Fibroblast of peridontal ligament (primary cell): ENCODE measurements at regions not wholly inside any gene's neighbourhood (a gene's known extent, or its start where the extent isn't known, plus 50 kb on each side); places are given as distances from the start of the nearest gene placed in this dataset.
"Not testable (repeated sequence)": the region's sequence is repeated elsewhere in the genome, so short reads cannot be mapped to it uniquely, and the experiment has no call there.

ENCODE experiments used
- DNase-seq: peaks from one replicate; pipeline ENCODE4 v3.0.0-alpha.2; 2010; ENCODE audit errors: extremely low read depth

DNA sequence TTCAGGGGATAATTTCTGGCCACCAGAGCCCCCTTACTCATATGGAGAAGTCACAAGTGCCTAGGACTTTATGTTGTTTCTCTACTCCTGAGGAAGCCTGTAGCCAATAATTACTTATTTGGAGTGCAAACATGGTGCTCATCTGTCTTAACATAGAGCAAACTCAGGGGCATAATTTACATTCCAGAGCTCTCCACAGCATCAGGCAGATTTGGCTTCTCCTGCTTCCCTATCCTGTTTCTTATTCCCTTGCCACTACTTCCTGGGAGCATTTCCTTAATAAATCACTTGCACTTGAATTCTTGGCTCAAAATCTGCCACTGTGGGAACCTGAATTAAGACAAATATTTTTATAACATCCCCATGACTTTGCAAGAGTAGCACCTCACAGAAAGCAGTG, 960.9 kb downstream of the SOCS6 start:
- DNase-seq = no peak

DNA sequence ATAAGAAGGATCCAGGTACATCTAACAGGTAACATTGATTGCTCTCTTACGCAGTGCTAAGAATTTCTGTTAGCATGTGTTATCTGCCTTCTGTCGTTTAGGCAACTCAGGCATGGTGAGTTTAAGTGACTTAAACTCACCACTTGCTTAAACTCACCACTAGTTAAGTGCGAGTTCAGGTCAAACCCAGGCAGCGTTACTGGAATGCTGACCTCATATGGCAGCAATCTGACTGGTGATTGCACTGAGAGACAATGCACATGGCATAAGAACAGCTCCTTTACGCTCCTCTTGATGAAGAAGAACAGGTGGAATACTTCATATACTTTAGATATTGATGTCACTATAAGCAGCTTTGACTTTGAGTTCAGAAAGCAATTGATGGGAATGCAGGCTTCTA, 954.1 kb downstream of the SOCS6 start:
- no peak for DNase-seq

DNA sequence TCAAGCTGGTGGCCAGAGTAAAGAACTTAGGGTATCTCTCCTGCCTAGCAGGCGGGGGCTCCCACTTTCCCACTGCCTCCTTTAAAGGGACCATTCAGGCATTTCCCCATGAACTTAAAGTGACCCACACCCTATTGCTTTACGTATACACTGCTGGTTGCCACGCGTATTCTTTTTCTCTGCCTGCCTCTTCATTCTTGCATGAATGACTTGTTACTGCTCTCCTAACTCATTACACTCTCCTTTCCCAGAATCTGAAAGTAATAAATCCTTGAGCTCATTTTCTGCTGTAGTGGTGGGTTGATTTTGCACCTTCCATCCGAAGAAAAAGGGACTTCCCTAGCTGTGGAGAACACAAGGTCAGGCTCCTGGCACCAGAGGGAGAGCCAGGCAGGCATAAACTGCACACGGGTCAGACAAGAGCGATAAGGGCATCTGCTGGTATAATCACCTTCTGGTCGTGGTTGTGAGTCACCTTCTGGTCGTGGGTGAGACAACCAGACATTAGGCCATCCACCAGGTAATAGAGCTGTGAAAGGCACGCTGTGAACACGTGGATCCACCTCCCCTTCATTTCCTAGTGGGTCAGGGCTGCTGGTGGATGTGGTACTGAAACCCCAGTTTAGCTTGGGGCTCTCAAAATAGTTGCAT, 950.3 kb downstream of the SOCS6 start:
- DNase-seq = no peak

DNA sequence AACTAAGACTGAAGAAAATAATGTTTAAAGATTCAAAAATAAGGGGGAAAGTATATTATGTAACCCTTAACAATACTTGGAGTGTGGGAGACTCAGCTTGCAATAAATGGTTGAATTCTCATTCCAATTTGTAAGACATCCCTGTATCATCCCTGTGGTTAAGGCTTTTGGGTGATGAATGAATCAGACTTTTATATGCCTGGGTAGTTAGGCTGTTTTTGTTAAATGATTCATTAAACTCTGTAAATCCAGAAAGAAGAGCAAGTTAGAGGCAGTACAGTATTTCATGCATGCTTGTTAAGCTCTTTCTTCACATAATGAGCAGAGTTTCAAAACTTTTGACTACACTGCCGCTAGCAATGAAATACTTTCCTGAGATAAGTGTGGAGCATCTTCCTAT, 948.8 kb downstream of the SOCS6 start:
- no peak for DNase-seq

DNA sequence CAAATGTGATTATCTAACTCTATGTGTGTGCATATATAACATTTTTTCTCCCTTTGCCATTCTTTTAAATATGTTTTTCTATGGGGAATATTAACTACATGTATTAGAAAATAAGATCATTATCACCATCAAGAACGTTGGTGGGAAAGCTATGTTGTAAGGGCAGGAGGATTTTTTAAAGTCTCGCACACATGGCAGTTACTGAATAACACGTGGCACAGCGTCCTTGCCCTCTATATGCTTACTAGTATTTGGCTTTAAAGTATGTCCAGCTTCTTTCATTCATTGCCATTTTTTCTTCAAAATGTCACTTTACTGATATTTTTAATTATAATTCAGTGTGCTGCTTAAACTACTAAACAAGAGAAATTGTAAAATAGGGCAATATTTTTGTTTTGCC, 944.3 kb downstream of the SOCS6 start:
- DNase-seq = no peak

DNA sequence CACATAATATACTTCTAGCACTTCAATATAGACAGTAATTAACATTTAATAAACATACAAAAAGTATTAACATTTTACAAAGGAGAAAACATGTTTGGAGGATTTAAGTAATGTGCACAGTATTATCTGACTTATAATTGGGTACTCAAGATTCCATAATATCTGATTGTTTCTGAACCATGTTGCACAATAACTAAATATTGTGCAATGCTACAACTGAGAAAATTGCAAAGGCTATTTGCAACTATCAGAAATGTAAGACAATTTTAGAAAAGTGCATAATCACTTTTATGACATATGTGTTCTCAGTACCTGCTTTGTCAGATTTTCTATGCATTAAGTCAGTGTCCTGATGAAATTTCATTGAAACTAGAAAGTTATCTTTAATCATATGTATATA, 934.6 kb downstream of the SOCS6 start:
- DNase-seq = no peak

DNA sequence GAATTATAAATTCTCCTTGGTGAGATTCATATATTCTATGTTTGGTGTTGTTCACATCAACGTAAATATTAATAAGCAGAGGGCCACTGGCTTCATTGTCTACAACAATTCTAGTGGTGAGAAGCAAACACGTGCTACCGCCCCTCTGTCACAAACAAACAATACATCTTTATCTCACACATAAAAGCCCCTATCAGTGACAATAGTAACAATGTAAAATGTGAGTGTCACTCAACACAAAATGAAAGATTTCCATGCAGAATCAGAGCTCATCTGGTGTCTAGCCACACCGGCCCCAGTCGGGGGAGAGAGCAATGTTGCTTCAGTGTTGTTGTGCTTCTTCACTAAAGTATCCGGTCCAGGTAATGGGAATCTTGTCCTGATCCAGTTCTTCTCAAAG, 932.6 kb downstream of the SOCS6 start:
- DNase-seq = no peak

DNA sequence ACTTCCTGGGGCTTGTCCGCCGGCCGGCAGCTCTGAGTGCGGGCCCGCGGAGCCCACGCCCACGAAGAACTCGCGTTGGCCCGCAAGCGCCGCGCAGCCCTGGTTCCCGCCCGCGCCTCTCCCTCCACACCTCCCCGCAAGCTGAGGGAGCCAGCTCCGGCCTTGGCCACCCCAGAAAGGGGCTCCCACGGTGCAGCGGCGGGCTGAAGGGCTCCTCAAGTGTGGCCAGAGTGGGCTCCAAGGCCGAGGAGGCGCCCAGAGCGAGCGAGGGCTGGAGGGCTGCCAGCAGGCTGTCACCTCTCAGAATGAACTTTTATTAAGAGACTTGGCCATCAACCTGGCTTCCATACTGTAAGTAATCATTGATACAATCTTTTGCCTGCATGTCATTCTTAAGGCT, 923.9 kb downstream of the SOCS6 start:
- DNase-seq = not testable (repeated sequence)

DNA sequence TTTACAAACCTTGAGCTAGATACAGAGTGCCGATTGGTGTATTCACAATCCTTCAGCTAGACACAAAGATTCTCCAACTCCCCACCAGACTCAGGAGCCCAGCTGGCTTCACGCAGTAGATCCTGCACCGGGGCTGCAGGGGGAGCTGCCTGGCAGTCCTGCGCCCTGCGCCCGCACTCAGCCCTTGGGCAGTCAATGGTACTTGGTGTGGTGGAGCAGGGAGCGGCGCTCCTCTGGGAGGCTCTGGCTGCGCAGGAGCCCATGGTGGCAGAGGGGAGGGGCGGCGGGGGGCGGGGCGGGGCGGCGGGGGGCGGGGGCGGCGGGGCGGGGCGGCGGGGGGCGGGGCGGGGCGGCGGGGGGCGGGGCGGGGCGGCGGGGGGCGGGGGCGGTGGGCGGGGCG, 923.4 kb downstream of the SOCS6 start:
- DNase-seq = no peak

DNA sequence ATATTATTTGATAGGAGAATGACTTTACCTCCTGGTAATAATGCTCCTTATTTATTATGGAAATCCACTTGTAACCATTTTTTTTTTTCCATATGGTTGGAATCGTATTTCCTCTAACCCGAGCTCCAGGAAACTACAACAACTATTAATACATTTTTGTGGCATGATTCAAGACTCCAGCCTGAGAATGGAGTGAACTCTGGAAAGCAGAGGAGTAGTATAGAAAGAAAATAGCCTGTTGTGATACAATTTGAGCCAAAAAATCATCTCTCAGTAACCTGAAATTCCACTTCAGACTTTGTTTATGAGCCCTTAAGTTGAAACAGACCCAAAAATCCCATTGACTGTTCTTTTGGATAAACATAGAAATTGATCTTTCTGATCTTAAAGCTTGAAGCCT, 921.1 kb downstream of the SOCS6 start:
- no peak for DNase-seq

DNA sequence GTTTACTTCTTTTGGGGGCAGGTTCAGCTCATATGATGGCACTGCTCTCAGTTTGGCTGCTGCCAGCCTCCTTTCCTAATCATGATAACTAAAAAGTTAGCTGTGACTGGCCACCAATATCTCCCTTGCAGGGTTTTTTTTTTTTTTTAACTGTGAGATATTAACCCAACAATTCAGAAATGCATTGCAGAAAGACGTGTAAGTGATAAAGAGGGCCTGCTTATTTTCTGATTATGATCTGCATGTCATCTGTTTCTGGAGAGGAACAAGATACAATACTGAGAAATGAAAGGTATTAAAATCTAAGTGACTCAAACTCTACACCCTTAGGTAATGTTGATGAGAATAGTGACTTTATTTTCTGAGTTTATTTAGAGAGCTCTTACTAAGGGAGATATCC, 905.6 kb downstream of the SOCS6 start:
- DNase-seq = no peak

DNA sequence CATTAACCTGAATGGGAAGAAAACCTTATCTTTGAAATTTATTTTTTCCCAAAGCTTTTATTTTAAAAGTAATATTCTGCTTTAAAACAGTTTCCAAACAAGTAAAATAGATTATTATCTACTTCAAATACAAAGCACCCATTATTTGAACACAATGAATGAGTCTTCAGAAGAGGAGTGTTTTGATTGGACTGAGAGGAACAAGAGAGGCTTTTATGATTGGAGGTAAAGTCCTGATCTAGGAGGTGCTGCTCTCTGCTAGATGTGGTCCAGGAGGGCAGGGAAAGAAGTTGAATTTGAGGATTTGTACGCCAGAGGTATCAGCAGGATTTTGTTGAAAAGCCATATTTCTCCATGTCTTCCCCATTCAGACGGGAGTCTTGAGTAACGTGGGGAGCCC, 900.7 kb downstream of the SOCS6 start:
- DNase-seq = no peak

DNA sequence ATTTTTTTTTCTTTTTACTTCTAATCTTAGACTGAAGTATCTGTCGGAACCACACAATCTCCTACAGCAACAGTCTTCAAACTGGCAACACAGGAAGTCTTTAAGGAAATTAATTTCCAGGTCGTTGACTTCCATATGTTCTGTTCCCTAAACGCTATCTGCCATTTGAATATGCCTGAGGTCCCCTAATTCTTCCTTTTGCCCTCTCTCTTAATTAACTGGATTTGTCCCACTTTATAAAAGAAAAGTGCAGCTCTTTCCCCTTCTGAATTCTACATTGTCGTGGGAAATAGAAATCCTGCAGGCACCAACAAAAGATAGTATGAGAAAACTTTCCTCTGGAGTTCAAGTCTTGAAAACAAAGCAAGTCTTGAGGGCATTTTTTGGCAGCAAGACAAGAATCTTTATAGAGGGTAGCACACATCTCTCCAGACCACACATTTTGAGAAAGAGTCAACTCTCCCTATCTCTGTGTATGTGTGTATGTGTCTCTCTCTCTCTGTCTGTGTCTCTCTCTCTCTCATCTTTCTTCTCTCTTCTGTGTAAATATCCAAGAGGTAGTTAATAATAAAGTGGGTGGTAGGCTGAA, 879.8 kb downstream of the SOCS6 start:
- DNase-seq = no peak

DNA sequence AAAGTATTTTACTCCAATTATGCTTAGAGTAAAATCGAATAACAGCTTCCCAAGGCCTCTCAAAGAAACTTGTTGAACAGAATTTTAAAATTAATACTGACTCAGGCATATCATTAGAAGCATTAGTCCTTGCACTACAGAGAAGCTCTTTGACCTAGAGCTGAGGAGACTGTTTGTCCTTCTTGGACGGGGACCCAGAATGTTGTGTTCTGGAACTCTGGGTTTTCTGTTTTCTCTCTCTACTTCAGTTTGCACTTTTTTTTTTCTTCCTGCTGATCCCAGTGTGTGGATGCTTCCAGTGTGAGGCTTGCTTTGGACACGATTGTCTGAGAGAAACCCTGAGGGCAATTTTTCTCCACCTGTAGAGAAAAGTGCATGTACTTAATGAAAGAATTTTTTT, 847.6 kb downstream of the SOCS6 start:
- no peak for DNase-seq

DNA sequence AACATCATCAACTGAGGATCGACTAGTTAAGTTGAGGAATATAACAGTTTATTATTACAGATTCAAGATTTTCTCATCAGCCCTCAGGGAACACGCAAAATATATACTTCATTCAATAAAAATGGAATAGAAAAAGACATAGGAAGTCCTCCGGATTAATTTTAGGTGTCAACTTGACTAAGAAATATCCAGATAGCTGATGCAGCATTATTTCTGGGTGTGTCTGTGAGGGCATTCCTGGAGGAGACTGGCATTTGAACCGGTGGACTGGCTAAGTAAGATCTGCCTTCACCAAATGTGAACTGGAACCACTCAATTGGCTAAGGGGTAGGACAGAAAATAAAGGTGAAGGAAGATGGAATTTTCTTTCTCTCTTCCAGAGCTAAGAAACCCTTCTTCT, 845.3 kb downstream of the SOCS6 start:
- DNase-seq = no peak

DNA sequence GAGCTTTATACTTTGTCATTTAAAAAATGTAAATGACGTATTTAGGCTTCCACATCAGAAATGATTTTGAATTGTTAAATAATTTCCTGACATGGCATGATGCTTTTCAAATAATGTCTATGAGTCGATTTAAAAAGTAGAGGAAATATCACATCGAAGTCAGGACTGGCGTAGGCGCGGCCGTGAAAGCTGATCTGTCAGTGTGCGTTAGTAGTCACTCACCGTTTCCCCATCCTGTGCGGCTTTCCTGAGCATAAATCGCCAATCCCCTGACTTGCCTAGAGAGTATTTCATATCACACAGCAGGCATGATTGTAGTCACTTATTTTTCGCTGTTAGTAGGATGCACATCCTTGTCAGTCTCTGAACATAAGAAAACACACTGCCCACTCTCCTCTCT, 843.1 kb downstream of the SOCS6 start:
- no peak for DNase-seq

DNA sequence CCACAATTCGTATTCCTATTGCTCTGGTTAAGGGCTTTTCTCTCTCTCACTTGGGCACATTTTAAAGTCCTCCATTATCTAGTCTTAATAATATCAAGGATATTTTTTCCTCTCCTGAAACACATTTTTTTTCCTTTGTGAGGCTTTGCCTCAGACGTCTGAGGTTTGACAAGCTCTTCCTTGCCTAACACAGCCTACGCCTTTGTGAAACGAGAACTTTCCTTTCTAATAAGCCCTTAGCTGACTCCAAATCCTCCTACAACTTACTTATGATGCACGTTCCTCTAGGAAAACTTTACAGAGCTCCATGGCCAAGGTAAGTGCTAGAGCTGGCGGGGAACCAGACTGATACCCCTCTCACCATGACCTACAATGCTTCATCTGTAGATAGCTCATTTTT, 841.5 kb downstream of the SOCS6 start:
- DNase-seq = no peak

DNA sequence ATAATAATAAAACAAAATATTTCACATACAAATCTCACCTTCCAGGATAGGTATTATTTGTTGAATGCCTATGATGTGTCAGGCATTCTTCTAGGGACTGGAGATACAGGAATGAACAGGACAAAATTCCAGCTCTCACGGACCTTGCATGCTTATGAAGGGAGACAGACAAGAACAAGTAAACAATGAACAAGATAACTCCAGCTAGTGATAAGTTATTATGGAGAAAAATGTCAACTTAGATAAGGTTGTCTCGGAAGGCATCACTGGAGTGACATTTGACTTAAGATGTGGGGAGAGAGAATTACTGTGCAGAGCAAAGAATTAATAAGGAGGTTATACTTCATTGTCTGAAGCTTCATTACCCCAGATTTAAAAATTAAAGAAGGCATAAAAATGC, 836.7 kb downstream of the SOCS6 start:
- no peak for DNase-seq

DNA sequence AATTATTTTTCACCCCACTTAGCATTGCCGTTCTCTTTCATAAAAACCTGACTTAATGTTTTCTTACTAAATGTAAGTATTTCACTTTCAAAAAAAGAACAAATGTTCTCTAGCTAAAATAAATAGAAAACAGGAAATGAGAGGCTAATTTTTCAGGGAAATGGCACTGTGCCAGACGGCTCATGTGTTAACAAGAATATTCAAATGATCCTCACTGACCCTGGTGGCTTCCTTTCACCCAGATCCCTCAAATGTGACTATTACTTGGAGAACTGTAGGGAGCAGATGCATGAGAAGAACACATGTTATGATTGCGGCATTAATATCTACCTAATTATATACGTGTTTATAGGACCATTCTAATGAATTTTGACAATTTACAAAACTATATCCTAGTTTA, 827.7 kb downstream of the SOCS6 start:
- DNase-seq = no peak

DNA sequence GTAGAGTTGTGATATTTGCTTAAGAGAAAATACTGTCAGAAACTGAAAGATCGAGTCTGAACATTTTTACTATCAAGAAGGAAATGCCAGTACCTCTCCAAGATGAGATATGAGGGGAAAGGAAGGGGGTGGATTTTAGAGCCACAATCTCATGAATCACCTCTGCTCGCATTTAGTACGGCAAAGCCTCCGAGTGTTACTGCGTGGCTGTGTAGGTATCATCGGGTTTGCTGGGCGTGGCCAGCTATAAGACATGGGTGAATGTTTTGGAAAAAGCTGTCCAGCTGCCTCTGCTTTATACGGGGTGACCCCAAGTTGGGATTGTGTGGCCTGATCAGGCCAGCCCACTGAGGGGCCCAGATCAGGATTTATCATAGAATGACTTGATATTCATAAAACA, 826.4 kb downstream of the SOCS6 start:
- DNase-seq = no peak

DNA sequence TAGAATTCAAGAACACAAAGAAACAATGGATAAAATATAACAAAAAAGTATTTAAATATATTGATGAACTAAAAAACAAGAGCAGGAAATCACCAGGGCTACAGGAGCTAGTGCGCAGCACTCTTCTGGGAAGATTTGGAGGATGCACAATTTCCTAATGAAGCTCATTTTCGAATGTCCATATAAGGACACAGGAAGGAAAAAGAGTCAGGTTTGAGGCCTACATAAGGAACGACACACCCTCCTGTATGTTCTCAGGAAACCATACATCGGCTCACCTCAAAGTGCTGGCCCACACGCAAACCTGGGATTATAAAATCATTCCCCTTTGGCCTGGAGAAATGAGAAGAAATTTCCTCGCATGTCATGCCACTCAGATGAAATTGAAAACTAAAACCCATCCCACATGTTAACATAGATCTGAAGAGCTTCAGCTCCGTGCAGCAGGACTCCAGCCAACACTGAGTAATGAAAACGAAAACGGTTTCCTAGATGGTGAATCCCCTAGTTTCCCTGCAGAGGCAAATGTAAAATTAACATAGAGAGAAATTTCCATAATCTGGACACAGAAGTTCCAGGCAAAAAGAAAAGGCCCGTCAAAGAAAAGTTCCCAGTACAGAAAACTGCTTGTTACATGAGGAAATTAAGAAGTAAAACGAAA, 825.8 kb downstream of the SOCS6 start:
- DNase-seq = no peak

DNA sequence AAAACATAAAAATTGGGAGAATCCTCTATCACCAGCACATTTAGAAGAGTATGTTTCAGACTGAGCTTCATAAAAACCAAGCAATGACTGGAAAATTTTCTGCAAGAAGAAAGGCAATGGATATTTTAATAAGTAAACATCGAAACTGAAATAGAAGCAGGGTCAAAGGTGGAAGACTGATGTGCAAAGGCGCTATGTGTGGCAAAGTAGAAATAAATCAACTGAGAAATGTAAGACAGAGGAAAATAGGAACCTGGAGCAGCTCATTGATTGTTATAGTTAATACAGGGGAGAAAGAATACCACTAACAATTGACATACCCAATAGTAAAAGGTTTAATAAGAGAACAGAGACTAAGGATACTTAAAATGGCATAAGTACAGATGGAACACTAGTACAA, 818.4 kb downstream of the SOCS6 start:
- no peak for DNase-seq

DNA sequence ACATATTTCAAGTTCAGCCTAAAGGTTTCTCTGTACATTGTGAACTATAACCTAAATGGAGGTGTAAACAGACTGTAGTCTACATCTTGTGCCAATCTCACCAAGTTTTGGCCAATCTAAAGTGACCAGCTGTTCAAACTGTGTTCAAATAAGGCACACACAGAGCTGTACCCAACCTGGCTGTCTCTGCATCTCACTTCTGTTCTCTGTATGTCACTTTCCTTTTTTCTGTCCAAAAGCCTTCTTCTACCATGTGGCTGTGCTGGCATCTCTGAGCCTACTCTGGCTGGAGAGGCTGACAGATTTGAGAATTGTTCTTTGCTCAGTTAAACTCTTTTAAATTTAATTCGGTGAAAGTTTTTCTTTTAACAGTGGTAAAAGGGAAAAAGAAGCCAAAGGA, 817.9 kb downstream of the SOCS6 start:
- DNase-seq = no peak
